H1 (cell line): ENCODE measurements at regions not wholly inside any gene's neighbourhood (a gene's known extent, or its start where the extent isn't known, plus 50 kb on each side); places are given as distances from the start of the nearest gene placed in this dataset.

Experiments used
- CTCF ChIA-PET: fragments of 300-600 bp; sonication (Branson Sonifier 250); formaldehyde crosslinking; loops from one replicate; lab custom pipeline; 2021; ENCODE audit not compliant: partially characterized antibody; lab: Charles Lee
- POLR2A ChIA-PET: fragments of 300-600 bp; sonication (Branson Sonifier 250); formaldehyde crosslinking; loops from one replicate; lab custom pipeline; 2021; ENCODE audit warnings: inconsistent platforms; ENCODE audit not compliant: partially characterized antibody; lab: Charles Lee
- DNase-seq, 2 experiments: peaks; one replicate each; pipeline versions ENCODE4 v3.0.0 to v3.0.0-alpha.2; 2010 to 2022; ENCODE audit warnings: low spot score in 2 of 2, low read depth in 1 of 2, mixed read lengths in 1 of 2
- FAIRE-seq: peaks from 2 replicates; lab custom pipeline; 2011; peaks lifted over from hg19 to GRCh38; lab: Jason Lieb, UNC
- H2AFZ ChIP-seq: 2 replicates; pipeline ENCODE4 v1.8.1; 2012; ENCODE audit warnings: low read length, inconsistent platforms
- H2AK5ac ChIP-seq: 2 replicates; pipeline ENCODE4 v1.6.1; 2013; ENCODE audit warnings: low read depth, low read length
- H2BK120ac ChIP-seq: replicated peaks from 2 replicates; pipeline ENCODE3; 2013; ENCODE audit warnings: low read depth, low read length, inconsistent platforms
- H2BK12ac ChIP-seq: 2 replicates; pipeline ENCODE4 v1.6.1; 2013; ENCODE audit warnings: low read depth, low read length
- H2BK15ac ChIP-seq: 2 replicates; pipeline ENCODE4 v1.6.1; 2013; ENCODE audit warnings: low read length
- H2BK20ac ChIP-seq: 2 replicates; pipeline ENCODE4 v1.6.1; 2013; ENCODE audit warnings: low read length
- H2BK5ac ChIP-seq: 2 replicates; pipeline ENCODE4 v1.6.1; 2013; ENCODE audit warnings: low read depth, low read length
- H3K14ac ChIP-seq: 2 replicates; pipeline ENCODE4 v1.6.1; 2013; ENCODE audit warnings: inconsistent platforms; ENCODE audit not compliant: insufficient read length
- H3K18ac ChIP-seq: 2 replicates; pipeline ENCODE4 v1.6.1; 2013; ENCODE audit warnings: low read length; ENCODE audit errors: extremely low read depth
- H3K23ac ChIP-seq: 2 replicates; pipeline ENCODE4 v1.6.1; 2013; ENCODE audit warnings: inconsistent platforms; ENCODE audit not compliant: insufficient read length
- H3K23me2 ChIP-seq: 2 replicates; pipeline ENCODE4 v1.6.1; 2013; ENCODE audit warnings: low read depth, low read length
- H3K27ac ChIP-seq: 2 replicates; pipeline ENCODE4 v1.6.1; 2011; ENCODE audit warnings: low read depth, low read length, inconsistent platforms
- H3K27me3 ChIP-seq, 4 experiments: replicated peaks in 1 of 4; 1 replicate in 1 of 4; 2 replicates in 3 of 4; pipeline versions ENCODE4 v1.6.1 to v1.8.1; 2011 to 2013; ENCODE audit warnings: low read length in 3 of 4, mild to moderate bottlenecking in 3 of 4, inconsistent platforms in 2 of 4, mixed read lengths in 2 of 4, moderate library complexity in 1 of 4; ENCODE audit not compliant: control insufficient read depth in 3 of 4, insufficient read depth in 3 of 4; ENCODE audit errors: extremely low read depth in 1 of 4
- H3K36me3 ChIP-seq, 4 experiments: 2 replicates each; pipeline versions ENCODE4 v1.6.1 to v1.8.1; 2011 to 2013; ENCODE audit warnings: mild to moderate bottlenecking in 4 of 4, low read length in 3 of 4, moderate library complexity in 2 of 4, control low read depth in 1 of 4, inconsistent platforms in 1 of 4; ENCODE audit not compliant: insufficient read depth in 4 of 4, control insufficient read depth in 2 of 4
- H3K4ac ChIP-seq: replicated peaks from 2 replicates; pipeline ENCODE3; 2013; ENCODE audit warnings: low read length, low read depth, mixed read lengths, inconsistent platforms; ENCODE audit not compliant: insufficient read length
- H3K4me1 ChIP-seq, 4 experiments: replicated peaks in 1 of 4; 1 replicate in 1 of 4; 2 replicates in 3 of 4; pipeline versions ENCODE4 v1.6.1 to v1.8.1; 2011 to 2013; ENCODE audit warnings: low read length in 3 of 4, inconsistent platforms in 2 of 4, mixed read lengths in 1 of 4; ENCODE audit not compliant: insufficient read depth in 4 of 4, control insufficient read depth in 3 of 4
- H3K4me2 ChIP-seq, 2 experiments: 2 replicates each; pipeline versions ENCODE4 v1.6.1 to v1.8.1; 2011 to 2013; ENCODE audit warnings: low read depth in 2 of 2, low read length in 2 of 2, control low read depth in 1 of 2, inconsistent platforms in 1 of 2, mild to moderate bottlenecking in 1 of 2; ENCODE audit not compliant: insufficient read depth in 1 of 2
- H3K4me3 ChIP-seq, 4 experiments: fragments of 200-600, 300-600 bp in 1 of 4; sonication (generic), shearing (Covaris generic), sonication (Bioruptor Twin) in 1 of 4; 2 replicates each; pipeline versions ENCODE4 v1.5.1 to v1.8.1; 2011 to 2016; ENCODE audit warnings: low read length in 4 of 4, low read depth in 3 of 4, control low read depth in 2 of 4, inconsistent platforms in 2 of 4, mild to moderate bottlenecking in 2 of 4, mixed read lengths in 1 of 4, moderate library complexity in 1 of 4; ENCODE audit not compliant: insufficient read depth in 2 of 4; ENCODE audit errors: extremely low read depth in 1 of 4
- H3K56ac ChIP-seq: replicated peaks from 2 replicates; pipeline ENCODE3; 2013; ENCODE audit warnings: low read depth, mild to moderate bottlenecking, mixed read lengths, low read length, inconsistent platforms; ENCODE audit not compliant: insufficient read length
- H3K79me1 ChIP-seq: 2 replicates; pipeline ENCODE4 v1.6.1; 2013; ENCODE audit warnings: low read depth, low read length, control low read depth
- H3K79me2 ChIP-seq, 2 experiments: 2 replicates each; pipeline versions ENCODE4 v1.6.1 to v1.8.1; 2012 to 2013; ENCODE audit warnings: low read length in 2 of 2, mild to moderate bottlenecking in 2 of 2, inconsistent platforms in 1 of 2; ENCODE audit not compliant: insufficient read depth in 2 of 2, control insufficient read depth in 1 of 2
- H3K9ac ChIP-seq, 4 experiments: replicated peaks in 1 of 4; 1 replicate in 1 of 4; 2 replicates in 3 of 4; pipeline versions ENCODE4 v1.6.1 to v1.8.1; 2011 to 2013; ENCODE audit warnings: low read depth in 3 of 4, low read length in 3 of 4, control low read depth in 2 of 4, mild to moderate bottlenecking in 2 of 4, moderate library complexity in 2 of 4, inconsistent platforms in 1 of 4; ENCODE audit errors: extremely low read depth in 1 of 4
- H3K9me3 ChIP-seq, 2 experiments: 2 replicates each; pipeline versions ENCODE4 v1.6.1 to v1.8.1; 2012 to 2013; ENCODE audit warnings: mild to moderate bottlenecking in 2 of 2, moderate library complexity in 2 of 2, control low read depth in 1 of 2, inconsistent platforms in 1 of 2, low read depth in 1 of 2, low read length in 1 of 2, mixed read lengths in 1 of 2; ENCODE audit not compliant: insufficient read depth in 2 of 2
- H4K20me1 ChIP-seq, 2 experiments: replicated peaks in 1 of 2; 2 replicates each; pipeline versions ENCODE3 to v1.8.1; 2011 to 2013; ENCODE audit warnings: inconsistent platforms in 2 of 2, low read length in 2 of 2, mild to moderate bottlenecking in 1 of 2; ENCODE audit not compliant: insufficient read depth in 2 of 2, control insufficient read depth in 1 of 2
- H4K5ac ChIP-seq: 2 replicates; pipeline ENCODE4 v1.6.1; 2013; ENCODE audit warnings: low read length, low read depth, mixed read lengths, inconsistent platforms; ENCODE audit not compliant: insufficient read length
- H4K8ac ChIP-seq: 2 replicates; pipeline ENCODE4 v1.8.0; 2013; ENCODE audit warnings: mild to moderate bottlenecking, moderate library complexity, low read length, inconsistent platforms; ENCODE audit not compliant: insufficient read depth; ENCODE audit errors: extremely low read depth
- H4K91ac ChIP-seq: replicated peaks from 2 replicates; pipeline ENCODE3; 2013; ENCODE audit warnings: low read length, mixed read lengths, inconsistent platforms; ENCODE audit not compliant: insufficient read length
- ASH2L ChIP-seq: fragments of 200-600, 300-600 bp; sonication (generic); IDR thresholded peaks from one replicate; pipeline ENCODE4 v1.7.1; 2017; ENCODE audit warnings: low read length
- BACH1 ChIP-seq: IDR thresholded peaks from 2 replicates; pipeline ENCODE4 v1.6.1; 2012; ENCODE audit warnings: low read length, improper control_type of control experiment
- E2F6 ChIP-seq: IDR thresholded peaks from 2 replicates; pipeline ENCODE4 v1.6.1; 2012; ENCODE audit warnings: inconsistent platforms
- HDAC2 ChIP-seq, 2 experiments: fragments of 300-600 bp in 1 of 2; sonication (generic) in 1 of 2; IDR thresholded peaks; 2 replicates each; pipeline ENCODE4 v1.6.1; 2011 to 2012; ENCODE audit warnings: low read depth in 2 of 2, low read length in 2 of 2, mild to moderate bottlenecking in 2 of 2, moderate library complexity in 2 of 2, borderline replicate concordance in 1 of 2, inconsistent platforms in 1 of 2
- KDM1A ChIP-seq: fragments of 200-600, 300-600 bp; sonication (generic); IDR thresholded peaks from 2 replicates; pipeline ENCODE4 v1.7.1; 2016; ENCODE audit warnings: mild to moderate bottlenecking, low read length, borderline replicate concordance
- RXRA ChIP-seq: IDR thresholded peaks from 2 replicates; pipeline ENCODE4 v1.6.1; 2011; ENCODE audit warnings: low read depth, mild to moderate bottlenecking, low read length, moderate library complexity; ENCODE audit not compliant: insufficient read depth
- WGBS, 2 experiments: shearing (Covaris generic) in 1 of 2; methylation state at CpG; one replicate each; pipeline versions ENCODE4 v1.1.6 to v1.1.7; 2013 to 2015; ENCODE audit warnings: low lambda C conversion rate in 2 of 2, mixed read lengths in 2 of 2, inconsistent platforms in 1 of 2, low coverage in 1 of 2, missing lambda C conversion rate in 1 of 2; ENCODE audit not compliant: insufficient replicate concordance in 2 of 2, insufficient coverage in 1 of 2, insufficient read length in 1 of 2; ENCODE audit errors: extremely low coverage in 1 of 2, missing lambda C conversion rate in 1 of 2; 5-methylcytosine and 5-hydroxymethylcytosine counted together

GRCh38 chr14:44446965-44447364, 60.1 kb downstream of the FSCB start:
- Histone ChIP-seq H3K4ac (no peak overlapping the region), H3K14ac (no peak overlapping the region), H3K23ac (no peak overlapping the region), H3K18ac (no peak overlapping the region), H3K9me3 (no peaks in the 10 kb centered on the region), H4K8ac (no peak overlapping the region), H2BK15ac (no peak overlapping the region), H2AFZ (no peak overlapping the region), H4K91ac (no peak overlapping the region), H3K4me3 (no peak overlapping the region), H2BK12ac (no peak overlapping the region), H4K20me1 (no peaks in the 10 kb centered on the region), H3K9ac (no peak overlapping the region), H3K79me1 (no peaks in the 10 kb centered on the region), H3K4me1 (no peaks in the 10 kb centered on the region), H3K36me3 (no peaks in the 10 kb centered on the region), H2BK20ac (no peak overlapping the region), H2AK5ac (no peak overlapping the region), H3K79me2 (no peaks in the 10 kb centered on the region), H2BK5ac (no peak overlapping the region), H2BK120ac (no peak overlapping the region), H3K27ac (no peak overlapping the region), H3K27me3 (no peaks in the 10 kb centered on the region), H4K5ac (no peak overlapping the region), H3K23me2 (no peaks in the 10 kb centered on the region), H3K4me2 (no peak overlapping the region), H3K56ac (no peak overlapping the region)
- FAIRE-seq (no peak), DNase-seq (no peak)
- CTCF ChIA-PET: no interaction called here
- POLR2A ChIA-PET: no interaction called here
- WGBS, 2 experiments: 88% methylated on average over 2 of the region's 2 CpGs; no CpG with 5 or more reads in 1 of the 2 experiments
- no peak for TF ChIP-seq RXRA
- TF ChIP-seq E2F6: no peak
- TF ChIP-seq BACH1: no peak
- no peak for TF ChIP-seq HDAC2 (IDR thresholded peaks at IDR 0.05; ENCODE audit: borderline replicate concordance in 1 of 2, low read depth in 2 of 2, low read length in 2 of 2)
- TF ChIP-seq KDM1A: no peak
- TF ChIP-seq ASH2L: no peak
